Prostate gland (tissue), 2 donors: ENCODE measurements at regions not wholly inside any gene's neighbourhood (a gene's known extent, or its start where the extent isn't known, plus 50 kb on each side); places are given as distances from the start of the nearest gene placed in this dataset.

Experiments used
- DNase-seq: peaks from one replicate; pipeline ENCODE4 v3.0.0-alpha.2; 2019; ENCODE audit warnings: low spot score
- H3K27ac ChIP-seq, 2 donors: fragments of 200-600 bp; sonication (generic); 2 replicates each; pipeline ENCODE4 v1.5.1; 2017 to 2019
- H3K27me3 ChIP-seq: fragments of 200-600 bp; sonication (generic); replicated peaks from 2 replicates; pipeline ENCODE4 v1.5.1; 2019; ENCODE audit not compliant: insufficient read depth
- H3K36me3 ChIP-seq, 2 donors: fragments of 200-600 bp; sonication (generic); 1 replicate in 1 of 2; 2 replicates in 1 of 2; pipeline versions ENCODE4 v1.5.1 to v1.8.1; 2017 to 2019
- H3K4me1 ChIP-seq: fragments of 200-600 bp; sonication (generic); replicated peaks from 2 replicates; pipeline ENCODE4 v1.5.1; 2019
- H3K4me3 ChIP-seq, 2 donors: fragments of 200-600 bp; sonication (generic); 2 replicates each; pipeline ENCODE4 v1.5.1; 2017 to 2019
- H3K9me3 ChIP-seq: fragments of 200-600 bp; sonication (generic); 2 replicates; pipeline ENCODE4 v1.5.1; 2017
- POLR2A ChIP-seq: fragments of 450-650 bp; IDR thresholded peaks from one replicate; pipeline ENCODE4 v1.6.1; 2016; ENCODE audit warnings: antibody characterized with exemption, mild to moderate bottlenecking
- POLR2AphosphoS5 ChIP-seq: sonication (generic); formaldehyde crosslinking; IDR thresholded peaks from one replicate; pipeline ENCODE4 v1.6.1; 2017; ENCODE audit warnings: antibody characterized with exemption
- WGBS: methylation state at CpG from one replicate; pipeline ENCODE4 v1.1.5; 2018; 5-methylcytosine and 5-hydroxymethylcytosine counted together
- intact Hi-C: fragments of 100-400 bp; cut with DNase I; formaldehyde crosslinking; loops from one replicate; pipeline ENCODE4 v1.14.2; 2022
- TF ChIP-seq, protein P1 (sequence below), 4 experiments: fragments of 200-600 bp in 2 of 4; fragments of 450-650 bp in 2 of 4; sonication (generic) in 2 of 4; IDR thresholded peaks; 1 replicate in 3 of 4; 2 replicates in 1 of 4; pipeline ENCODE4 v1.5.1; 2016 to 2019; ENCODE audit warnings: antibody characterized with exemption in 4 of 4, mild to moderate bottlenecking in 2 of 4, moderate library complexity in 2 of 4

DNA sequence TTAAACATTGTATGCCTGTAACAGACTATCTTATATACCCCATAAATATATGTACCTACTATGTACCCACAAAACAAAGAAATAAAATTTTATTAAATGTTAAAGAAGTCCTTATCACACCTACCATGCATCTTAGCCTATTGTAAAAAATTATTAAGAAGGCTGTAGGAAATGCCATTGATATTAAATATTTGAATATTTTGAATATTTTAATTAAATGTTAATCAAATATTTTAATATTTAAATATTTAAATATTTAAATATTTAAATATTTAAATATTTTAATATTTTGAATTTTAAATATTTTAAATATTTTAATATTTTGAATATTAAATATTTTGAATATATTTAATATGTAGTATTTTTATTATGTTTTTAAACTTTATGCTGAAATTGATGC, 331.5 kb upstream of the ATP10B start:
- H3K4me1 ChIP-seq: no peaks in the 10 kb centered on the region

DNA sequence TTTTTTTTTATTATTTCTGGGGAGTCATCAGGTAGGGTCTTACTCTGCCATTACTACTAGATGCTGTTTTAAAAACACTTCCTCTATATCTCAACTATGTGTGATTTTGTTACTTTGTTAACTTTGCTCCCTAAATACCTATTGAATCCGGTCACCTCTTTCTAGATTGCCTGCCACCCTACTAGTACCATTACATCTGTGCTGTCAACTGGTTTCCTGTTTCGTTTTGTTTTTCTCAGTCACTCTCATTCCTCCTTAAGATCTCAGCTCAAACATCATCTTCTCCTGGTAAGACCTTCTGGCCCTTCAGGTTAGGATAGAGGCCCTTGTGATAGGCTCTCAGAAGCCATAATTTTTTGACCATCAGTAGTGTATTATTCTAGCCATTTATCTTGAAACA, 324.2 kb upstream of the ATP10B start:
- Histone ChIP-seq H3K4me1 (no peaks in the 10 kb centered on the region), H3K27me3 (no peaks in the 10 kb centered on the region), H3K36me3 (no peaks in the 10 kb centered on the region), H3K27ac (no peak overlapping the region), H3K9me3 (no peaks in the 10 kb centered on the region), H3K4me3 (no peak overlapping the region)
- WGBS: 84% methylated on average over 2 of the region's 2 CpGs
- intact Hi-C loops: no loop called here
- TF ChIP-seq POLR2A: no peak
- TF ChIP-seq POLR2AphosphoS5: no peak
- TF ChIP-seq, protein P1, sequence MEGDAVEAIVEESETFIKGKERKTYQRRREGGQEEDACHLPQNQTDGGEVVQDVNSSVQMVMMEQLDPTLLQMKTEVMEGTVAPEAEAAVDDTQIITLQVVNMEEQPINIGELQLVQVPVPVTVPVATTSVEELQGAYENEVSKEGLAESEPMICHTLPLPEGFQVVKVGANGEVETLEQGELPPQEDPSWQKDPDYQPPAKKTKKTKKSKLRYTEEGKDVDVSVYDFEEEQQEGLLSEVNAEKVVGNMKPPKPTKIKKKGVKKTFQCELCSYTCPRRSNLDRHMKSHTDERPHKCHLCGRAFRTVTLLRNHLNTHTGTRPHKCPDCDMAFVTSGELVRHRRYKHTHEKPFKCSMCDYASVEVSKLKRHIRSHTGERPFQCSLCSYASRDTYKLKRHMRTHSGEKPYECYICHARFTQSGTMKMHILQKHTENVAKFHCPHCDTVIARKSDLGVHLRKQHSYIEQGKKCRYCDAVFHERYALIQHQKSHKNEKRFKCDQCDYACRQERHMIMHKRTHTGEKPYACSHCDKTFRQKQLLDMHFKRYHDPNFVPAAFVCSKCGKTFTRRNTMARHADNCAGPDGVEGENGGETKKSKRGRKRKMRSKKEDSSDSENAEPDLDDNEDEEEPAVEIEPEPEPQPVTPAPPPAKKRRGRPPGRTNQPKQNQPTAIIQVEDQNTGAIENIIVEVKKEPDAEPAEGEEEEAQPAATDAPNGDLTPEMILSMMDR (IDR thresholded peaks at IDR 0.05): no peak
- DNase-seq: no peak

More for the DNA sequence above, 331.5 kb upstream of the ATP10B start:
- Histone ChIP-seq H3K4me3 (no peak overlapping the region), H3K36me3 (no peaks in the 10 kb centered on the region), H3K27me3 (no peaks in the 10 kb centered on the region), H3K9me3 (no peaks in the 10 kb centered on the region), H3K27ac (no peak overlapping the region)
- TF ChIP-seq, protein P1 (IDR thresholded peaks at IDR 0.05): no peak
- TF ChIP-seq POLR2AphosphoS5 (no peak), POLR2A (no peak)
- intact Hi-C loops: no loop called here
- no peak for DNase-seq

GRCh38 chr5:161169776-161170175, 317.8 kb upstream of the ATP10B start:
- Histone ChIP-seq H3K27me3 (no peaks in the 10 kb centered on the region), H3K9me3 (no peaks in the 10 kb centered on the region), H3K36me3 (no peaks in the 10 kb centered on the region), H3K4me3 (no peak overlapping the region), H3K4me1 (no peaks in the 10 kb centered on the region), H3K27ac (no peak overlapping the region)
- no peak for DNase-seq
- intact Hi-C loops: no loop called here
- 90% methylated on average over 2 of the region's 2 CpGs for WGBS
- TF ChIP-seq POLR2A (no peak), POLR2AphosphoS5 (no peak)
- TF ChIP-seq, protein P1 (IDR thresholded peaks at IDR 0.05): no peak

DNA sequence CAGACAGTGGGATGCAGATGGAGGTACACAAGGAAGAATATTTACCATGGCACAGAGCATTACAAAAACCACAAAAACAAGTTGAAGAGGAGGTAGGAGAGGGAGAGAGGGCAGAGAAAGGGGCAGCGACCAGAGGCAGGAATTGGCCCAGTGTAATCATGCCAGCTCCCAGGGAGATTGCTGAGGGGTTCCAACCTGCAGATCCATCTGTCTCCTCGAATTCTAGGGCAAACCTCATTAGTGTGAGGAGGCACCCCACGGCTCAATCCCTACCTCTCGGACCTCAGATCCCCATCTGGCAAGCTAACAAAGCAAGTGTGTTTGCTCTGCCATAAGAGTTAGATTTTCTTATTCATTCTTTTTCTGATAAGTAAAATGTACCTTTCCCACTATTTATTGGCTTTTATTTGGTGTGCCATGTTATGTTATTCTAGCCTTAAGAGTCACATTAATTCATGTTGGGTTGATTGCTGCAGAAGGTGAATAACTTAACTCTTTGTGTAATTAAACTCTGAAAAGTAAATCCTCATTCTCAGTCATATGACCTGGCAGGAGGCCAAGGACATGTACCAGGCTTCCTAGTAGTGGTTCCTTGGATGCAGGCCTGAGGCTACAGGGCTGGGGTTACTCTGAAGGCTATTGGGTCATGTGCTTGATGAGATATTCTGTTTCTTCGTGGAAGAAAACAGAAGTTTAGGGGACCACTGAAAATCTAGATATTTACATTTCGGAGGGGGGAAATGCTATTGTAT, 315.2 kb upstream of the ATP10B start:
- H3K27me3 ChIP-seq: no peaks in the 10 kb centered on the region
- H3K4me1 ChIP-seq: no peaks in the 10 kb centered on the region
- intact Hi-C loops: no loop called here
- H3K9me3 ChIP-seq: no peaks in the 10 kb centered on the region
- no peak overlapping the region for H3K4me3 ChIP-seq
- no peak for DNase-seq
- no peak overlapping the region for H3K27ac ChIP-seq
- no peaks in the 10 kb centered on the region for H3K36me3 ChIP-seq
- 55% methylated on average over 6 of the region's 6 CpGs for WGBS
- no peak for TF ChIP-seq POLR2AphosphoS5
- TF ChIP-seq, protein P1 (IDR thresholded peaks at IDR 0.05): no peak
- TF ChIP-seq POLR2A: no peak

DNA sequence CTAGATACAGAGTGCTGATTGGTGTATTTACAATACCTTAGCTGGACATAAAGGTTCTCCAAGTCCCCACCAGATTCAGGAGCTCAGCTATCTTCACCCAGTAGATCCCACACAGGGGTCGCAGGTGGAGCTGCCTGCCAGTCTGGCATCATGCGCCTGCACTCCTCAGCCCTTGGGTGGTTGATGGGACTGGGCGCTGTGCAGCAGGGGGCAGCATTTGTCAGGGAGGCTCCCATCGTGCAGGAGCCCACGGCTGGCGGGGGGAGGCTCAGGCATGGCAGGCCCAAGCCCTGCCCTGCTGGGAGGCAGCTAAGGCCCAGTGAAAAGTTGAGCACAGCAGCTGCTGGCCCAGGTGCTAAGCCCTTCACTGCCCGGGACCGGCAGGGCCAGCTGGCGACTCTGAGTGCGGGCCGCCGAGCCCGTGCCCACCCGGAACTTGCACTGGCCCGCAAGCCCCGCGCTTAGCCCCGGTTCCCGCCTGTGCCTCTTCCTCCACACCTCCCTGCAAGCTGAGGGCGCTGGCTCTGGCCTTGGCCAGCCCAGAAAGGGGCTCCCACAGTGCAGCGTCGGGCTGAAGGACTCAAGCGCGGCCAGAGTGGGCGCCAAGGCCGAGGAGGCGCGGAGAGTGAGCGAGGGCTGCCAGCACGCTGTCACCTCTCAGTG, 314.1 kb upstream of the ATP10B start:
- Histone ChIP-seq H3K27ac (no peak overlapping the region), H3K4me3 (no peak overlapping the region), H3K4me1 (no peaks in the 10 kb centered on the region), H3K36me3 (no peaks in the 10 kb centered on the region), H3K27me3 (no peaks in the 10 kb centered on the region), H3K9me3 (no peaks in the 10 kb centered on the region)
- intact Hi-C loops: no loop called here
- no peak for DNase-seq
- no peak for TF ChIP-seq POLR2AphosphoS5
- TF ChIP-seq, protein P1 (IDR thresholded peaks at IDR 0.05): no peak
- no peak for TF ChIP-seq POLR2A
- 99% methylated on average over 21 of the region's 30 CpGs for WGBS
